ENCODE measurements at regions not wholly inside any gene's neighbourhood (a gene's known extent, or its start where the extent isn't known, plus 50 kb on each side); places are given as distances from the start of the nearest gene placed in this dataset.

- H3K36me3 ChIP-seq (ENCODE audit: control insufficient read depth in 2 of 3, insufficient read depth in 3 of 3, low read length in 3 of 3): no peaks in the 10 kb centered on the region
- H3K27ac ChIP-seq (ENCODE audit: low read depth in 2 of 2, low read length in 2 of 2): no peak overlapping the region
- intact Hi-C loops (cut with DNase I): no loop called here
- no peaks in the 10 kb centered on the region for H3K9me3 ChIP-seq (ENCODE audit: control insufficient read depth in 2 of 3, insufficient read depth in 1 of 3, low read length in 3 of 3)
- no peaks in the 10 kb centered on the region for H3K27me3 ChIP-seq (ENCODE audit: control insufficient read depth, insufficient read depth, low read length)
- peak in 1 of 5 donors; percentile 2 for DNase-seq
- H3K9ac ChIP-seq (ENCODE audit: low read length in 3 of 3): no peak overlapping the region
- FAIRE-seq: no peak
- TF ChIP-seq CTCF (IDR thresholded peaks at IDR 0.05; ENCODE audit: borderline replicate concordance, extremely low read depth, insufficient read depth): no peak
- H3K4me3 ChIP-seq (ENCODE audit: low read length in 3 of 3): no peak overlapping the region
- H3K4me1 ChIP-seq (ENCODE audit: control insufficient read depth in 2 of 3, insufficient read depth in 2 of 3, low read depth in 1 of 3, low read length in 3 of 3): no peaks in the 10 kb centered on the region
Measured at GRCh38 chr3:81936817-81937216, 175.4 kb upstream of the GBE1 start.

GRCh38 chr3:81932681-81933080, 171.2 kb upstream of the GBE1 start:
- no peaks in the 10 kb centered on the region for H3K27me3 ChIP-seq (ENCODE audit: control insufficient read depth, insufficient read depth, low read length)
- no peak for DNase-seq
- no peak for TF ChIP-seq CTCF (IDR thresholded peaks at IDR 0.05; ENCODE audit: borderline replicate concordance, extremely low read depth, insufficient read depth)
- FAIRE-seq: no peak
- intact Hi-C loops (cut with DNase I): no loop called here
- H3K4me1 ChIP-seq (ENCODE audit: control insufficient read depth in 2 of 3, insufficient read depth in 2 of 3, low read depth in 1 of 3, low read length in 3 of 3): no peaks in the 10 kb centered on the region
- H3K9me3 ChIP-seq (ENCODE audit: control insufficient read depth in 2 of 3, insufficient read depth in 1 of 3, low read length in 3 of 3): no peaks in the 10 kb centered on the region
- no peak overlapping the region for H3K27ac ChIP-seq (ENCODE audit: low read depth in 2 of 2, low read length in 2 of 2)
- H3K36me3 ChIP-seq (ENCODE audit: control insufficient read depth in 2 of 3, insufficient read depth in 3 of 3, low read length in 3 of 3): no peaks in the 10 kb centered on the region
- no peak overlapping the region for H3K4me3 ChIP-seq (ENCODE audit: low read length in 3 of 3)
- H3K9ac ChIP-seq (ENCODE audit: low read length in 3 of 3): no peak overlapping the region

GRCh38 chr3:81931265-81932251, 170.1 kb upstream of the GBE1 start:
- H3K27me3 ChIP-seq (ENCODE audit: control insufficient read depth, insufficient read depth, low read length): no peaks in the 10 kb centered on the region
- H3K27ac ChIP-seq (ENCODE audit: low read depth in 2 of 2, low read length in 2 of 2): no peak overlapping the region
- no peak overlapping the region for H3K9ac ChIP-seq (ENCODE audit: low read length in 3 of 3)
- no peak for TF ChIP-seq CTCF (IDR thresholded peaks at IDR 0.05; ENCODE audit: borderline replicate concordance, extremely low read depth, insufficient read depth)
- no peaks in the 10 kb centered on the region for H3K9me3 ChIP-seq (ENCODE audit: control insufficient read depth in 2 of 3, insufficient read depth in 1 of 3, low read length in 3 of 3)
- no peak for DNase-seq
- no peaks in the 10 kb centered on the region for H3K4me1 ChIP-seq (ENCODE audit: control insufficient read depth in 2 of 3, insufficient read depth in 2 of 3, low read depth in 1 of 3, low read length in 3 of 3)
- intact Hi-C loops (cut with DNase I): no loop called here
- no peak overlapping the region for H3K4me3 ChIP-seq (ENCODE audit: low read length in 3 of 3)
- H3K36me3 ChIP-seq (ENCODE audit: control insufficient read depth in 2 of 3, insufficient read depth in 3 of 3, low read length in 3 of 3): no peaks in the 10 kb centered on the region
- FAIRE-seq: no peak
